GM21576 (cell line): ENCODE measurements at regions not wholly inside any gene's neighbourhood (a gene's known extent, or its start where the extent isn't known, plus 50 kb on each side); places are given as distances from the start of the nearest gene placed in this dataset.

Experiments
- ATAC-seq: cut with Tn5 transposase; IDR thresholded peaks from one replicate; pipeline ENCODE4 v1.9.1; 2021; ENCODE audit warnings: mild to moderate bottlenecking, moderate library complexity; ENCODE audit not compliant: unreplicated experiment

- ATAC-seq: no peak
Observed at GRCh38 chr7:25544254-25544653, 316.0 kb upstream of the NPVF start.

- no peak for ATAC-seq
Observed at GRCh38 chr7:25545124-25546008, 317.1 kb upstream of the NPVF start.

GRCh38 chr7:25546306-25546705 is 318.0 kb upstream of the NPVF start:
- ATAC-seq: no peak

- no peak for ATAC-seq
Observed at GRCh38 chr7:25549271-25549921, 321.1 kb upstream of the NPVF start.

GRCh38 chr7:25550149-25550548 is 321.9 kb upstream of the NPVF start:
- ATAC-seq: no peak

GRCh38 chr7:25552998-25553397 is 324.7 kb upstream of the NPVF start:
- no peak for ATAC-seq

GRCh38 chr7:25553580-25554291 is 325.4 kb upstream of the NPVF start:
- no peak for ATAC-seq

- ATAC-seq: no peak
Observed at GRCh38 chr7:25557379-25557917, 329.2 kb upstream of the NPVF start.

GRCh38 chr7:25557930-25558329 is 329.6 kb upstream of the NPVF start:
- ATAC-seq: no peak

- ATAC-seq: no peak
Observed at GRCh38 chr7:25558605-25559004, 330.3 kb upstream of the NPVF start.

GRCh38 chr7:25559581-25560367 is 331.5 kb upstream of the NPVF start:
- ATAC-seq: no peak

GRCh38 chr7:25562673-25563182 is 334.4 kb upstream of the NPVF start:
- ATAC-seq: no peak

- ATAC-seq: no peak
Observed at GRCh38 chr7:25565002-25565401, 336.7 kb upstream of the NPVF start.

GRCh38 chr7:25565949-25566348 is 337.7 kb upstream of the NPVF start:
- ATAC-seq: no peak

GRCh38 chr7:25567430-25567829 is 339.1 kb upstream of the NPVF start:
- no peak for ATAC-seq

GRCh38 chr7:25569765-25570164 is 341.5 kb upstream of the NPVF start:
- no peak for ATAC-seq

- no peak for ATAC-seq
Observed at GRCh38 chr7:25572423-25572822, 344.1 kb upstream of the NPVF start.

- no peak for ATAC-seq
Observed at GRCh38 chr7:25574828-25575227, 346.5 kb upstream of the NPVF start.

GRCh38 chr7:25575634-25576033 is 347.3 kb upstream of the NPVF start:
- no peak for ATAC-seq

- ATAC-seq: no peak
Observed at GRCh38 chr7:25578991-25579777, 350.9 kb upstream of the NPVF start.
